ENCODE measurements at regions not wholly inside any gene's neighbourhood (a gene's known extent, or its start where the extent isn't known, plus 50 kb on each side); places are given as distances from the start of the nearest gene placed in this dataset.
"Not testable (repeated sequence)": the region's sequence is repeated elsewhere in the genome, so short reads cannot be mapped to it uniquely, and the experiment has no call there.

GRCh38 chr10:33071857-33072256, 113.8 kb upstream of the ITGB1 start:
- no peak for DNase-seq (ENCODE audit: low read depth in 1 of 2, low spot score in 1 of 2)

- no peak for DNase-seq (ENCODE audit: low read depth in 1 of 2, low spot score in 1 of 2)
Observed at GRCh38 chr10:33070101-33070500, 112.1 kb upstream of the ITGB1 start.

GRCh38 chr10:33067917-33068316, 109.9 kb upstream of the ITGB1 start:
- no peak for DNase-seq (ENCODE audit: low read depth in 1 of 2, low spot score in 1 of 2)

- no peak for DNase-seq (ENCODE audit: low read depth in 1 of 2, low spot score in 1 of 2)
Observed at GRCh38 chr10:33067481-33067880, 109.5 kb upstream of the ITGB1 start.

GRCh38 chr10:33066558-33067236, 108.7 kb upstream of the ITGB1 start:
- no peak for DNase-seq (ENCODE audit: low read depth in 1 of 2, low spot score in 1 of 2)

GRCh38 chr10:33065111-33065510, 107.1 kb upstream of the ITGB1 start:
- DNase-seq (ENCODE audit: low read depth in 1 of 2, low spot score in 1 of 2): no peak

- DNase-seq (ENCODE audit: low read depth in 1 of 2, low spot score in 1 of 2): no peak
Observed at GRCh38 chr10:33064706-33065105, 106.7 kb upstream of the ITGB1 start.

GRCh38 chr10:33057620-33058019, 99.6 kb upstream of the ITGB1 start:
- DNase-seq (ENCODE audit: low read depth in 1 of 2, low spot score in 1 of 2): no peak

GRCh38 chr10:33056828-33057596, 99.0 kb upstream of the ITGB1 start:
- DNase-seq (ENCODE audit: low read depth in 1 of 2, low spot score in 1 of 2): no peak

GRCh38 chr10:33055625-33056024, 97.6 kb upstream of the ITGB1 start:
- no peak for DNase-seq (ENCODE audit: low read depth in 1 of 2, low spot score in 1 of 2)

GRCh38 chr10:33052915-33053810, 95.1 kb upstream of the ITGB1 start:
- DNase-seq (ENCODE audit: low read depth in 1 of 2, low spot score in 1 of 2): no peak

- no peak for DNase-seq (ENCODE audit: low read depth in 1 of 2, low spot score in 1 of 2)
Observed at GRCh38 chr10:33052263-33052875, 94.3 kb upstream of the ITGB1 start.

- not testable (repeated sequence) for DNase-seq (ENCODE audit: low read depth in 1 of 2, low spot score in 1 of 2)
Observed at GRCh38 chr10:33049963-33050920, 92.2 kb upstream of the ITGB1 start.

GRCh38 chr10:33048223-33048622, 90.2 kb upstream of the ITGB1 start:
- no peak for DNase-seq (ENCODE audit: low read depth in 1 of 2, low spot score in 1 of 2)

GRCh38 chr10:33047655-33048054, 89.6 kb upstream of the ITGB1 start:
- DNase-seq (ENCODE audit: low read depth in 1 of 2, low spot score in 1 of 2): no peak

- no peak for DNase-seq (ENCODE audit: low read depth in 1 of 2, low spot score in 1 of 2)
Observed at GRCh38 chr10:33046792-33047191, 88.8 kb upstream of the ITGB1 start.

GRCh38 chr10:33045421-33045820, 87.4 kb upstream of the ITGB1 start:
- no peak for DNase-seq (ENCODE audit: low read depth in 1 of 2, low spot score in 1 of 2)

- no peak for DNase-seq (ENCODE audit: low read depth in 1 of 2, low spot score in 1 of 2)
Observed at GRCh38 chr10:33042565-33042964, 84.5 kb upstream of the ITGB1 start.

GRCh38 chr10:33041783-33042437, 83.9 kb upstream of the ITGB1 start:
- DNase-seq (ENCODE audit: low read depth in 1 of 2, low spot score in 1 of 2): no peak

- no peak for DNase-seq (ENCODE audit: low read depth in 1 of 2, low spot score in 1 of 2)
Observed at GRCh38 chr10:33040436-33040835, 82.4 kb upstream of the ITGB1 start.
